NCI-H82 treated with DMSO at 0.1 percent for 48 hours (cell line): ENCODE measurements at regions not wholly inside any gene's neighbourhood (a gene's known extent, or its start where the extent isn't known, plus 50 kb on each side); places are given as distances from the start of the nearest gene placed in this dataset.
A peak's percentile ranks its signal among the peaks of the same experiment; 100 is the strongest.
"Not testable (repeated sequence)": the region's sequence is repeated elsewhere in the genome, so short reads cannot be mapped to it uniquely, and the experiment has no call there.

ENCODE experiments used
- DNase-seq: peaks from one replicate; lab custom pipeline; 2025; ENCODE audit not compliant: unreplicated experiment; lab: John Stamatoyannopoulos, UW

- no peak for DNase-seq
Observed at GRCh38 chr7:118404211-118404610, 179.7 kb downstream of the ANKRD7 start.

GRCh38 chr7:118418433-118418832, 193.9 kb downstream of the ANKRD7 start:
- no peak for DNase-seq

GRCh38 chr7:118420888-118421287, 196.4 kb downstream of the ANKRD7 start:
- no peak for DNase-seq

- DNase-seq, result no peak
Observed at GRCh38 chr7:118429141-118429540, 204.6 kb downstream of the ANKRD7 start.

- no peak for DNase-seq
Observed at GRCh38 chr7:118436663-118437062, 212.2 kb downstream of the ANKRD7 start.

- not testable (repeated sequence) for DNase-seq
Observed at GRCh38 chr7:118449030-118449429, 224.5 kb downstream of the ANKRD7 start.

GRCh38 chr7:118449797-118450567, 225.5 kb downstream of the ANKRD7 start:
- DNase-seq, result no peak

- DNase-seq, result no peak
Observed at GRCh38 chr7:118452128-118452527, 227.6 kb downstream of the ANKRD7 start.

- no peak for DNase-seq
Observed at GRCh38 chr7:118467381-118467780, 242.9 kb downstream of the ANKRD7 start.

GRCh38 chr7:118472581-118472980, 248.1 kb downstream of the ANKRD7 start:
- no peak for DNase-seq

- no peak for DNase-seq
Observed at GRCh38 chr7:118473271-118473670, 248.8 kb downstream of the ANKRD7 start.

- no peak for DNase-seq
Observed at GRCh38 chr7:118476036-118476435, 251.5 kb downstream of the ANKRD7 start.

- DNase-seq, result no peak
Observed at GRCh38 chr7:118477036-118477435, 252.5 kb downstream of the ANKRD7 start.

GRCh38 chr7:118478236-118478635, 253.7 kb downstream of the ANKRD7 start:
- DNase-seq, result no peak

GRCh38 chr7:118478931-118479330, 254.4 kb downstream of the ANKRD7 start:
- no peak for DNase-seq

GRCh38 chr7:118492466-118492865, 268.0 kb downstream of the ANKRD7 start:
- DNase-seq, result peak; percentile 40

GRCh38 chr7:118496138-118496644, 271.7 kb downstream of the ANKRD7 start:
- DNase-seq, result no peak

GRCh38 chr7:118502235-118502634, 277.7 kb downstream of the ANKRD7 start:
- no peak for DNase-seq

GRCh38 chr7:118511146-118511545, 286.6 kb downstream of the ANKRD7 start:
- DNase-seq, result no peak

- DNase-seq, result no peak
Observed at GRCh38 chr7:118517275-118517674, 292.8 kb downstream of the ANKRD7 start.

- DNase-seq, result no peak
Observed at GRCh38 chr7:118525020-118525419, 300.5 kb downstream of the ANKRD7 start.

- DNase-seq, result no peak
Observed at GRCh38 chr7:118531566-118531965, 307.1 kb downstream of the ANKRD7 start.

- no peak for DNase-seq
Observed at GRCh38 chr7:118559207-118559606, 334.7 kb downstream of the ANKRD7 start.
